ENCODE measurements at regions not wholly inside any gene's neighbourhood (a gene's known extent, or its start where the extent isn't known, plus 50 kb on each side); places are given as distances from the start of the nearest gene placed in this dataset.

- intact Hi-C loops (cut with DNase I), result no loop called here
- Histone ChIP-seq H3K27me3 (no peaks in the 10 kb centered on the region), H3K36me3 (no peaks in the 10 kb centered on the region), H3K4me3 (no peak overlapping the region), H3K9me3 (no peaks in the 10 kb centered on the region), H3K4me1 (no peaks in the 10 kb centered on the region), H3K27ac (no peak overlapping the region)
- TF ChIP-seq EP300 (IDR thresholded peaks at IDR 0.05) (no peak), CTCF (IDR thresholded peaks at IDR 0.05) (no peak), POLR2AphosphoS5 (IDR thresholded peaks at IDR 0.05) (no peak)
- DNase-seq, result no peak
- WGBS, 2 donors, result 10 to 60% methylated on average over 1 of the region's 1 CpG
Observed at GRCh38 chr13:47679401-47679800, 321.7 kb downstream of the SUCLA2 start.

GRCh38 chr13:47678201-47678968 is 322.7 kb downstream of the SUCLA2 start:
- WGBS, 2 donors, result 82 to 88% methylated on average over 4 of the region's 4 CpGs
- Histone ChIP-seq H3K4me1 (peaks cover 0 to under 1% (median 0%) of the 10 kb centered on the region in 4 donors), H3K27ac (no peak overlapping the region), H3K36me3 (no peaks in the 10 kb centered on the region), H3K9me3 (no peaks in the 10 kb centered on the region), H3K4me3 (no peak overlapping the region), H3K27me3 (no peaks in the 10 kb centered on the region)
- intact Hi-C loops (cut with DNase I), result no loop called here
- DNase-seq, result no peak
- no peak for TF ChIP-seq POLR2AphosphoS5 (IDR thresholded peaks at IDR 0.05)

GRCh38 chr13:47675871-47676270 is 325.2 kb downstream of the SUCLA2 start:
- no peaks in the 10 kb centered on the region for H3K27me3 ChIP-seq
- TF ChIP-seq CTCF (IDR thresholded peaks at IDR 0.05), result no peak

GRCh38 chr13:47673009-47673850 is 327.8 kb downstream of the SUCLA2 start:
- intact Hi-C loops (cut with DNase I), result no loop called here
- Histone ChIP-seq H3K9me3 (no peaks in the 10 kb centered on the region), H3K4me1 (peaks cover 0 to 14% (median 2%) of the 10 kb centered on the region in 4 donors), H3K36me3 (no peaks in the 10 kb centered on the region), H3K27ac (peak overlapping the region in 1 of 4 donors; percentile 49), H3K27me3 (no peaks in the 10 kb centered on the region), H3K4me3 (no peak overlapping the region)
- 49 to 63% methylated on average over 5 of the region's 5 CpGs for WGBS, 2 donors
- peak in 3 of 4 donors; percentile 12 to 59 (median 46) for TF ChIP-seq POLR2AphosphoS5 (IDR thresholded peaks at IDR 0.05)
- TF ChIP-seq EP300 (IDR thresholded peaks at IDR 0.05), result peak in 1 of 4 donors; percentile 12
- no peak for TF ChIP-seq CTCF (IDR thresholded peaks at IDR 0.05)
- no peak for TF ChIP-seq POLR2A (IDR thresholded peaks at IDR 0.05)
- DNase-seq, result no peak

More at GRCh38 chr13:47675871-47676270, 325.2 kb downstream of the SUCLA2 start:
- intact Hi-C loops (cut with DNase I), result no loop called here
- Histone ChIP-seq H3K4me1 (peaks cover 0 to 14% (median 2%) of the 10 kb centered on the region in 4 donors), H3K27ac (no peak overlapping the region), H3K36me3 (no peaks in the 10 kb centered on the region), H3K9me3 (no peaks in the 10 kb centered on the region), H3K4me3 (no peak overlapping the region)
- no peak for DNase-seq
- 80 to 92% methylated on average over 4 of the region's 4 CpGs for WGBS, 2 donors

GRCh38 chr13:47672245-47673008 is 328.6 kb downstream of the SUCLA2 start:
- H3K27ac ChIP-seq, result peak overlapping the region in 3 of 4 donors; percentile 13 to 49 (median 23)
- H3K9me3 ChIP-seq, result no peaks in the 10 kb centered on the region
- H3K4me1 ChIP-seq, result peaks cover 0 to 14% (median 2%) of the 10 kb centered on the region in 4 donors
- intact Hi-C loops (cut with DNase I), result no loop called here
- TF ChIP-seq CTCF (IDR thresholded peaks at IDR 0.05) (no peak), POLR2AphosphoS5 (IDR thresholded peaks at IDR 0.05) (no peak), POLR2A (IDR thresholded peaks at IDR 0.05) (no peak), EP300 (IDR thresholded peaks at IDR 0.05) (no peak)
- H3K27me3 ChIP-seq, result no peaks in the 10 kb centered on the region
- no peaks in the 10 kb centered on the region for H3K36me3 ChIP-seq
- no peak overlapping the region for H3K4me3 ChIP-seq
- WGBS, 2 donors, result 66 to 80% methylated on average over 3 of the region's 3 CpGs
- DNase-seq, result no peak

Measured in sigmoid colon (tissue), 6 donors.